HG03439 (cell line): ENCODE measurements at regions not wholly inside any gene's neighbourhood (a gene's known extent, or its start where the extent isn't known, plus 50 kb on each side); places are given as distances from the start of the nearest gene placed in this dataset.

Experiments used
- ATAC-seq: cut with Tn5 transposase; IDR thresholded peaks from one replicate; pipeline ENCODE4 v1.9.1; 2021; ENCODE audit warnings: mild to moderate bottlenecking, moderate library complexity; ENCODE audit not compliant: unreplicated experiment

GRCh38 chr3:28726840-28727239, 378.2 kb upstream of the AZI2 start:
- peak; percentile 80 for ATAC-seq

GRCh38 chr3:28727307-28727706, 378.7 kb upstream of the AZI2 start:
- no peak for ATAC-seq

- ATAC-seq, result no peak
Observed at GRCh38 chr3:28738425-28738824, 389.8 kb upstream of the AZI2 start.

- ATAC-seq, result no peak
Observed at GRCh38 chr3:28739647-28740046, 391.0 kb upstream of the AZI2 start.

- ATAC-seq, result no peak
Observed at GRCh38 chr3:28743271-28743670, 394.6 kb upstream of the AZI2 start.

- ATAC-seq, result no peak
Observed at GRCh38 chr3:28743831-28744230, 395.2 kb upstream of the AZI2 start.

- no peak for ATAC-seq
Observed at GRCh38 chr3:28745436-28745835, 396.8 kb upstream of the AZI2 start.

GRCh38 chr3:28745916-28746617, 397.4 kb upstream of the AZI2 start:
- no peak for ATAC-seq

GRCh38 chr3:28746990-28747389, 398.4 kb upstream of the AZI2 start:
- ATAC-seq, result no peak

- ATAC-seq, result no peak
Observed at GRCh38 chr3:28751864-28752263, 403.2 kb upstream of the AZI2 start.

GRCh38 chr3:28752290-28752689, 403.7 kb upstream of the AZI2 start:
- no peak for ATAC-seq

- no peak for ATAC-seq
Observed at GRCh38 chr3:28756056-28756455, 407.4 kb upstream of the AZI2 start.

GRCh38 chr3:28758115-28758514, 409.5 kb upstream of the AZI2 start:
- ATAC-seq, result no peak

GRCh38 chr3:28761375-28761774, 412.8 kb upstream of the AZI2 start:
- ATAC-seq, result no peak

- no peak for ATAC-seq
Observed at GRCh38 chr3:28765194-28765593, 416.6 kb upstream of the AZI2 start.

GRCh38 chr3:28768439-28768838, 419.8 kb upstream of the AZI2 start:
- ATAC-seq, result no peak

- no peak for ATAC-seq
Observed at GRCh38 chr3:28777806-28778475, 429.3 kb upstream of the AZI2 start.

- ATAC-seq, result no peak
Observed at GRCh38 chr3:28780480-28780879, 431.9 kb upstream of the AZI2 start.

- no peak for ATAC-seq
Observed at GRCh38 chr3:28781053-28781452, 432.4 kb upstream of the AZI2 start.

GRCh38 chr3:28786446-28786845, 437.8 kb upstream of the AZI2 start:
- no peak for ATAC-seq

GRCh38 chr3:28788571-28788970, 439.9 kb upstream of the AZI2 start:
- no peak for ATAC-seq

GRCh38 chr3:28791713-28792255, 443.2 kb upstream of the AZI2 start:
- ATAC-seq, result no peak
